HepG2 (cell line): ENCODE measurements at regions not wholly inside any gene's neighbourhood (a gene's known extent, or its start where the extent isn't known, plus 50 kb on each side); places are given as distances from the start of the nearest gene placed in this dataset.

Experiments used
- ATAC-seq: fragments of 200-7000 bp; cut with Tn5 transposase; 3 replicates; pipeline ENCODE4 v1.9.1; 2020; ENCODE audit warnings: mild to moderate bottlenecking, moderate library complexity
- BruUV-seq: library from RNA; stranded (reverse); fragments of 400-500 nt; replicated peaks from 2 replicates; lab custom pipeline; 2021; lab: Mats Ljungman, UMichigan
- CTCF ChIA-PET: fragments of 300-600 bp; formaldehyde crosslinking; extraction: SDS; loops from one replicate; lab custom pipeline; 2021; ENCODE audit warnings: low total read pairs, inconsistent platforms, low intra/inter-chr PET ratio; lab: Yijun Ruan, JAX
- POLR2A ChIA-PET: fragments of 350-600 bp; sonication (Branson Sonifier 250); formaldehyde crosslinking; loops from one replicate; lab custom pipeline; 2020; ENCODE audit warnings: antibody characterized with exemption, inconsistent platforms; lab: Yijun Ruan, JAX
- DNase-seq: peaks from one replicate; pipeline ENCODE4 v3.0.0-alpha.2; 2015; ENCODE audit warnings: low spot score
- FAIRE-seq: peaks from 3 replicates; lab custom pipeline; 2011; peaks lifted over from hg19 to GRCh38; lab: Jason Lieb, UNC
- H2AFZ ChIP-seq: one replicate; pipeline ENCODE4 v1.6.1; 2011; ENCODE audit warnings: low read length, inconsistent platforms
- H3K27ac ChIP-seq: fragments of 300-600 bp; 3 replicates; pipeline ENCODE4 v1.8.0; 2011; ENCODE audit warnings: mixed run types, mild to moderate bottlenecking, mixed read lengths, low read length, inconsistent platforms; ENCODE audit not compliant: insufficient read depth; ENCODE audit errors: extremely low read length
- H3K27me3 ChIP-seq, 2 experiments: fragments of 200-600 bp in 1 of 2; 2 replicates in 1 of 2; 3 replicates in 1 of 2; pipeline versions ENCODE4 v1.6.0 to v1.8.0; 2011; ENCODE audit warnings: low read length in 2 of 2, mild to moderate bottlenecking in 2 of 2, moderate library complexity in 2 of 2, inconsistent platforms in 1 of 2; ENCODE audit not compliant: insufficient read depth in 2 of 2, control insufficient read depth in 1 of 2
- H3K36me3 ChIP-seq, 2 experiments: fragments of 200-600 bp in 1 of 2; replicated peaks in 1 of 2; 2 replicates in 1 of 2; 3 replicates in 1 of 2; pipeline versions ENCODE4 v1.5.1 to v1.8.0; 2011; ENCODE audit warnings: low read length in 2 of 2, inconsistent platforms in 1 of 2; ENCODE audit not compliant: insufficient read depth in 2 of 2, control insufficient read depth in 1 of 2
- H3K4me1 ChIP-seq: 2 replicates; pipeline ENCODE4 v1.5.1; 2012; ENCODE audit warnings: low read length, inconsistent platforms; ENCODE audit not compliant: insufficient read depth
- H3K4me2 ChIP-seq: 2 replicates; pipeline ENCODE4 v1.6.0; 2011; ENCODE audit warnings: low read depth, low read length, inconsistent platforms
- H3K4me3 ChIP-seq, 3 experiments: fragments of 200-600 bp in 1 of 3; sonication (generic), shearing (Covaris generic) in 1 of 3; replicated peaks in 1 of 3; 2 replicates each; pipeline ENCODE4 v1.5.1; 2011 to 2016; ENCODE audit warnings: low read length in 3 of 3, inconsistent platforms in 2 of 3, low read depth in 2 of 3, mild to moderate bottlenecking in 2 of 3, control low read depth in 1 of 3, mixed read lengths in 1 of 3; ENCODE audit not compliant: insufficient read depth in 1 of 3
- H3K79me2 ChIP-seq: one replicate; pipeline ENCODE4 v1.6.1; 2011; ENCODE audit warnings: low read length, inconsistent platforms; ENCODE audit not compliant: insufficient read depth
- H3K9ac ChIP-seq: 2 replicates; pipeline ENCODE4 v1.6.0; 2011; ENCODE audit warnings: mild to moderate bottlenecking, low read depth, low read length, inconsistent platforms; ENCODE audit not compliant: insufficient read depth
- H3K9me3 ChIP-seq: 2 replicates; pipeline ENCODE4 v1.5.1; 2012; ENCODE audit warnings: mild to moderate bottlenecking, low read length
- H4K20me1 ChIP-seq: 2 replicates; pipeline ENCODE4 v1.6.0; 2011; ENCODE audit warnings: inconsistent platforms, mild to moderate bottlenecking, low read length, moderate library complexity; ENCODE audit not compliant: insufficient read depth
- ARID2 ChIP-seq: sonication (generic); formaldehyde crosslinking; IDR thresholded peaks from 2 replicates; pipeline ENCODE4 v1.8.1; 2022; ENCODE audit warnings: mild to moderate bottlenecking, missing genetic modification reagents, borderline replicate concordance
- BHLHE40 ChIP-seq: IDR thresholded peaks from 2 replicates; pipeline ENCODE4 v1.6.1; 2011; ENCODE audit warnings: low read length, improper control_type of control experiment
- MTF1 ChIP-seq: sonication (generic); formaldehyde crosslinking; IDR thresholded peaks from 2 replicates; pipeline ENCODE4 v1.5.0; 2020; ENCODE audit warnings: missing genetic modification reagents
- NR0B2 ChIP-seq: sonication (generic); formaldehyde crosslinking; IDR thresholded peaks from 2 replicates; pipeline ENCODE4 v1.4.0; 2020; ENCODE audit warnings: mild to moderate bottlenecking, missing genetic modification reagents
- RBM39 ChIP-seq: fragments of 200-400 bp; formaldehyde crosslinking; IDR thresholded peaks from one replicate; pipeline ENCODE4 v1.6.1; 2018; ENCODE audit warnings: antibody characterized with exemption, mild to moderate bottlenecking, low read depth, low read length; ENCODE audit not compliant: poor library complexity, severe bottlenecking
- ZBTB14 ChIP-seq: sonication (generic); formaldehyde crosslinking; IDR thresholded peaks from 2 replicates; pipeline ENCODE4 v1.4.0; 2020; ENCODE audit warnings: missing genetic modification reagents
- ZNF350 ChIP-seq: sonication (generic); formaldehyde crosslinking; IDR thresholded peaks from 2 replicates; pipeline ENCODE4 v1.4.0; 2020; ENCODE audit warnings: mild to moderate bottlenecking, low read depth, missing genetic modification reagents, borderline replicate concordance
- ZNF720 ChIP-seq: sonication (generic); formaldehyde crosslinking; IDR thresholded peaks from 2 replicates; pipeline ENCODE4 v1.4.0; 2020; ENCODE audit warnings: missing genetic modification reagents
- ZSCAN12 ChIP-seq: sonication (generic); formaldehyde crosslinking; IDR thresholded peaks from 2 replicates; pipeline ENCODE4 v1.9.0; 2021; ENCODE audit warnings: mild to moderate bottlenecking, missing genetic modification reagents
- WGBS: methylation state at CpG from one replicate; pipeline ENCODE4 v1.1.6; 2017; ENCODE audit warnings: low lambda C conversion rate; 5-methylcytosine and 5-hydroxymethylcytosine counted together
- in situ Hi-C: cut with HindIII; loops from 2 replicates; pipeline ENCODE4 v1.10.0; 2017; ENCODE audit warnings: low pct_unique_long_range_greater_than_20kb; ENCODE audit not compliant: extremely low pct_ligation_motif_present
- intact Hi-C: fragments of 100-400 bp; cut with micrococcal nuclease; formaldehyde crosslinking; loops from one replicate; pipeline ENCODE4 v1.10.0; 2022; ENCODE audit not compliant: unreplicated experiment
- TF ChIP-seq, protein P1 (sequence below): sonication (generic); formaldehyde crosslinking; IDR thresholded peaks from 2 replicates; pipeline ENCODE4 v1.4.0; 2020; ENCODE audit warnings: mild to moderate bottlenecking, missing genetic modification reagents

DNA sequence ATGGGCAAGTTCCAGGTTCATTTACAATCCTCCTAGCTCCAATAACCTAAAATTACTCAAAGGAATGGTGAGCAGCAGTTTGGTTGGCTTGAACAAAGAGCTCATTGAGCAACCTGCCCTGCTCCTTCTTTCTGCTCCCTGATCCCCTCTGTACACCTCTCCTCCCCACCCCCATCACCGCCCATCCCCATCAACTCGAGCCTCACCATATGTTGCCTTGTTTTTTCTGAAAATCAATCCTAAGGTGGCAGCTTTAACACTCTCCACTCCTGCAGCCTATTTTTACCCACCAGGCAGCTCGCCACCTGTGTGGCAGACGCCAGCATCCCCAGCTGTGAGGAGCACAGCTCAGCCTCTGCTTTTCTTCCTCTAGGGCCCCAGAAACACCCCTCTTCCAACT is 533.4 kb upstream of the BRINP1 start:
- no peak for ATAC-seq
- TF ChIP-seq ZBTB14 (CRISPR knock-in tag): no peak
- no peak for TF ChIP-seq ARID2
- TF ChIP-seq, protein P1, sequence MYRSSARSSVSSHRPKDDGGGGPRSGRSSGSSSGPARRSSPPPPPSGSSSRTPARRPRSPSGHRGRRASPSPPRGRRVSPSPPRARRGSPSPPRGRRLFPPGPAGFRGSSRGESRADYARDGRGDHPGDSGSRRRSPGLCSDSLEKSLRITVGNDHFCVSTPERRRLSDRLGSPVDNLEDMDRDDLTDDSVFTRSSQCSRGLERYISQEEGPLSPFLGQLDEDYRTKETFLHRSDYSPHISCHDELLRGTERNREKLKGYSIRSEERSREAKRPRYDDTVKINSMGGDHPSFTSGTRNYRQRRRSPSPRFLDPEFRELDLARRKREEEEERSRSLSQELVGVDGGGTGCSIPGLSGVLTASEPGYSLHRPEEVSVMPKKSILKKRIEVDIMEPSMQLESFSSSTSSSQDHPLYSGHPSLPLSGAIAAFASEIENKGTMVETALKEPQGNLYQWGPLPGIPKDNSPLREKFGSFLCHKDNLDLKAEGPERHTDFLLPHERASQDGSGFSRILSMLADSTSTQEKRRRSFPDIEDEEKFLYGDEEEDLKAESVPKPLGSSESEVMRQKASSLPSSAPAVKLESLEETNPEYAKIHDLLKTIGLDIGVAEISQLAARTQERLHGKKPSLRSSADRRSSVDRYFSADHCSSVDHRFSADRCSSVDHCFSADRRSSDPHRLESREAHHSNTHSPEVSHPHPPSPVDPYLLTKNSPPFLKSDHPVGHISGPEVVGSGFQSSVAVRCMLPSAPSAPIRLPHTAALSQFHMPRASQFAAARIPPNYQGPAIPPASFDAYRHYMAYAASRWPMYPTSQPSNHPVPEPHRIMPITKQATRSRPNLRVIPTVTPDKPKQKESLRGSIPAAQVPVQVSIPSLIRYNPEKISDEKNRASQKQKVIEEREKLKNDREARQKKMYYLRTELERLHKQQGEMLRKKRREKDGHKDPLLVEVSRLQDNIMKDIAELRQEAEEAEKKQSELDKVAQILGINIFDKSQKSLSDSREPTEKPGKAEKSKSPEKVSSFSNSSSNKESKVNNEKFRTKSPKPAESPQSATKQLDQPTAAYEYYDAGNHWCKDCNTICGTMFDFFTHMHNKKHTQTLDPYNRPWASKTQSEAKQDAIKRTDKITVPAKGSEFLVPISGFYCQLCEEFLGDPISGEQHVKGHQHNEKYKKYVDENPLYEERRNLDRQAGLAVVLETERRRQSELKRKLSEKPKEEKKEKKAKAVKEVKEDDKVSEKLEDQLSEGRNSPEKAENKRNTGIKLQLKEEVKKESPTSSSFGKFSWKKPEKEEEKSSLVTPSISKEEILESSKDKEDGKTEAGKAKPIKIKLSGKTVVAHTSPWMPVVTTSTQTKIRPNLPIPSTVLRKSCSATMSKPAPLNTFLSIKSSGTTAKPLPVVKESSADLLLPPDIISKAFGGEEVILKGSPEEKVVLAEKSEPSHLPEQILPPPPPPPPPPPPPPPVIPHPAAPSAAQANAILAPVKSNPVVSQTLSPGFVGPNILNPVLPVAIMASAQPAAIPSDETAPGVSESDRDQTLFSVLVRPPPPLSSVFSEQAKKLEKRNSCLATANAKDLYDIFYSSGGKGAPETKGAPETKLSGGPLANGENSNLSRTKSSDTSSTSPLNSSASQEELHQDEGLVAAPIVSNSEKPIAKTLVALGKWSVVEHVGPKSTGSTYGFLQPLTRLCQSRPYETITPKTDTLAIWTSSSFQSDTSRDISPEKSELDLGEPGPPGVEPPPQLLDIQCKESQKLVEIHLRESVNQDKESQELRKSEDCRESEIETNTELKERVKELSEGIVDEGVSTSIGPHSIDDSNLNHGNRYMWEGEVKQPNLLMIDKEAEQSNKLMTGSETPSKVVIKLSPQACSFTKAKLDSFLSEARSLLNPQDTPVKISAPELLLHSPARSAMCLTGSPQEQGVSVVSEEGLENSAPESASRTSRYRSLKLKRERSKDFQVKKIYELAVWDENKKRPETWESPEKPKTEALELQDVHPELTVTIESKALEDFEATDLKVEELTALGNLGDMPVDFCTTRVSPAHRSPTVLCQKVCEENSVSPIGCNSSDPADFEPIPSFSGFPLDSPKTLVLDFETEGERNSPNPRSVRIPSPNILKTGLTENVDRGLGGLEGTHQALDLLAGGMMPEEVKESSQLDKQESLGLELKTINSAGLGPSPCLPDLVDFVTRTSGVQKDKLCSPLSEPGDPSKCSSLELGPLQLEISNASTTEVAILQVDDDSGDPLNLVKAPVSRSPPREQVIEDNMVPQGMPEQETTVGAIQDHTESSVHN (CRISPR knock-in tag): no peak
- TF ChIP-seq NR0B2 (CRISPR knock-in tag): no peak
- TF ChIP-seq BHLHE40: no peak
- TF ChIP-seq RBM39: no peak
- TF ChIP-seq ZNF350 (CRISPR knock-in tag): no peak
- no peak for TF ChIP-seq ZSCAN12
- TF ChIP-seq ZNF720 (CRISPR knock-in tag): no peak
- TF ChIP-seq MTF1 (CRISPR knock-in tag): no peak
- TF ChIP-seq, all 625 proteins: peak for 0
- no peak overlapping the region for H3K4me2 ChIP-seq
- ChIA-PET CTCF (no interaction called here), POLR2A (no interaction called here)
- intact Hi-C loops (no loop called here), in situ Hi-C loops (no loop called here)
- no peak overlapping the region for H3K4me3 ChIP-seq
- no TSS peak for BruUV-seq
- H3K27me3 ChIP-seq: no peaks in the 10 kb centered on the region
- H3K79me2 ChIP-seq: no peaks in the 10 kb centered on the region
- no peaks in the 10 kb centered on the region for H3K36me3 ChIP-seq
- peaks cover 4% of the 10 kb centered on the region; the same call in 1 of the 2 replicates for H3K9me3 ChIP-seq
- H4K20me1 ChIP-seq: no peaks in the 10 kb centered on the region
- no peak for DNase-seq
- 15% methylated on average over 4 of the region's 4 CpGs for WGBS
- H2AFZ ChIP-seq: no peak overlapping the region
- no peak overlapping the region for H3K9ac ChIP-seq
- no peak for FAIRE-seq
- no peak overlapping the region for H3K27ac ChIP-seq
- no peaks in the 10 kb centered on the region for H3K4me1 ChIP-seq
